ENCODE measurements at regions not wholly inside any gene's neighbourhood (a gene's known extent, or its start where the extent isn't known, plus 50 kb on each side); places are given as distances from the start of the nearest gene placed in this dataset.

DNA sequence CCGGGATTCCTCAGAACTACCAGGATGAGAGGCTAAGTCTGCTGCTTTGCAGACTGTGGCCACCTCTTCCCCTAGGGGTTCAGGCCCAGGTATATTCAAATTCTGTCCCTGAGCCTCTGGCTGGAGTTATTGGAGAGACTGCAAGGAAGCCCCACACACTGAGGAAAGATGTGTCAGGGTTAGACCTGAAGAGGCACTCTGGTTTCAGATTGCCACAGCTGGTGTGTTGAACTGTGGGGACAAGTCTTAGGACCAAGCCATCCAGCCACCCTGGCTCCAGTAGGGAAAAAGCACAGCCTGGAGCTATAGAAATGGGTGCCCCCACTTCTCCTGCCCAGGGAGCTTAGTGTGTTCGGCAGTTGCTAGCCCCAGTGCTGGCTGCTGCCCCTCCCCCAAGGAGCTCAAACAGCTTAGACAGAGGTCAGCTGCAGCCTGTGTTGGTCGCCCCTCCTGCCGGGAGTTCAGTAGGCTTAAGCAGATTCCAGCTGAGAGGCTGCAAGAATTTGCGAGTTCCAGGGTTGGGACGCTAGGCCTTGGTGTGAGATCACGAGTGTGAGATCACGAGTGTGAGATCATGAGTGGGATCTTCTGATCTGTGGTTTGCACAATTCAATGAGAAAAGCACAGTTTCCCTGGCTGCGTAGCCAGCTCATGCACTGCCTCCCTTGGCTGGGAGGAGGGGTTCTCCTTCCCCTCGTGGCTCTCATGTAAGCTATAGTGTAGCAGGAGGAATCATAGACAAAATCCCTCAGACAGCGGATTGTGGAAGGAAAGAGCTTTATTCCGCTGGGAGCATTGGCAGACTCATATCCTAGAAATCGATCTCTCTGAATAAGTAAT, 552.1 kb upstream of the CHORDC1 start:
- Histone ChIP-seq H3K4me3 (no peak overlapping the region), H3K27ac (no peak overlapping the region), H3K27me3 (no peaks in the 10 kb centered on the region), H3K9me3 (peaks cover 0 to 7% (median 0%) of the 10 kb centered on the region in 3 donors), H3K36me3 (no peaks in the 10 kb centered on the region), H3K4me1 (no peaks in the 10 kb centered on the region)
- no peak for ATAC-seq
- TF ChIP-seq POLR2A (IDR thresholded peaks at IDR 0.05) (no peak), POLR2AphosphoS5 (IDR thresholded peaks at IDR 0.05) (no peak), EP300 (IDR thresholded peaks at IDR 0.05) (no peak), CTCF (IDR thresholded peaks at IDR 0.05) (no peak)
- 71% methylated on average over 4 to 6 of the region's 13 CpGs for WGBS, 2 donors (ENCODE audit: low coverage in 1 of 2)

- WGBS, 2 donors (ENCODE audit: low coverage in 1 of 2): 93% methylated on average over 3 of the region's 3 CpGs; no CpG with 5 or more reads in 1 of the 2 donors
Measured at GRCh38 chr11:90770007-90770406, 547.2 kb upstream of the CHORDC1 start.

GRCh38 chr11:90766121-90766520, 543.3 kb upstream of the CHORDC1 start:
- Histone ChIP-seq H3K9me3 (no peaks in the 10 kb centered on the region), H3K27ac (no peak overlapping the region), H3K36me3 (no peaks in the 10 kb centered on the region), H3K4me3 (no peak overlapping the region), H3K27me3 (no peaks in the 10 kb centered on the region), H3K4me1 (no peaks in the 10 kb centered on the region)
- 57 to 60% methylated on average over 3 of the region's 3 CpGs for WGBS, 2 donors (ENCODE audit: low coverage in 1 of 2)
- TF ChIP-seq EP300 (IDR thresholded peaks at IDR 0.05) (no peak), CTCF (IDR thresholded peaks at IDR 0.05) (no peak), POLR2AphosphoS5 (IDR thresholded peaks at IDR 0.05) (no peak), POLR2A (IDR thresholded peaks at IDR 0.05) (no peak)
- ATAC-seq: no peak

More at GRCh38 chr11:90770007-90770406, 547.2 kb upstream of the CHORDC1 start:
- no peaks in the 10 kb centered on the region for H3K27me3 ChIP-seq
- H3K4me3 ChIP-seq: no peak overlapping the region
- H3K4me1 ChIP-seq: no peaks in the 10 kb centered on the region
- TF ChIP-seq POLR2A (IDR thresholded peaks at IDR 0.05) (no peak), POLR2AphosphoS5 (IDR thresholded peaks at IDR 0.05) (no peak), CTCF (IDR thresholded peaks at IDR 0.05) (no peak), EP300 (IDR thresholded peaks at IDR 0.05) (no peak)
- no peaks in the 10 kb centered on the region for H3K36me3 ChIP-seq
- H3K9me3 ChIP-seq: peaks cover 0 to 7% (median 0%) of the 10 kb centered on the region in 3 donors
- H3K27ac ChIP-seq: no peak overlapping the region
- ATAC-seq: no peak

GRCh38 chr11:90764691-90765090, 541.8 kb upstream of the CHORDC1 start:
- Histone ChIP-seq H3K4me3 (no peak overlapping the region), H3K9me3 (no peaks in the 10 kb centered on the region), H3K27me3 (no peaks in the 10 kb centered on the region), H3K36me3 (no peaks in the 10 kb centered on the region), H3K27ac (no peak overlapping the region), H3K4me1 (no peaks in the 10 kb centered on the region)
- TF ChIP-seq CTCF (IDR thresholded peaks at IDR 0.05) (no peak), POLR2AphosphoS5 (IDR thresholded peaks at IDR 0.05) (no peak), POLR2A (IDR thresholded peaks at IDR 0.05) (no peak), EP300 (IDR thresholded peaks at IDR 0.05) (no peak)
- ATAC-seq: no peak
- 80 to 87% methylated on average over 2 to 4 of the region's 4 CpGs for WGBS, 2 donors (ENCODE audit: low coverage in 1 of 2)
